NCI-H1092 treated with DMSO at 0.1 percent for 48 hours (cell line): ENCODE measurements at regions not wholly inside any gene's neighbourhood (a gene's known extent, or its start where the extent isn't known, plus 50 kb on each side); places are given as distances from the start of the nearest gene placed in this dataset.
A peak's percentile ranks its signal among the peaks of the same experiment; 100 is the strongest.
"Not testable (repeated sequence)": the region's sequence is repeated elsewhere in the genome, so short reads cannot be mapped to it uniquely, and the experiment has no call there.

Experiments used
- DNase-seq: peaks from one replicate; lab custom pipeline; 2025; lab: John Stamatoyannopoulos, UW

DNA sequence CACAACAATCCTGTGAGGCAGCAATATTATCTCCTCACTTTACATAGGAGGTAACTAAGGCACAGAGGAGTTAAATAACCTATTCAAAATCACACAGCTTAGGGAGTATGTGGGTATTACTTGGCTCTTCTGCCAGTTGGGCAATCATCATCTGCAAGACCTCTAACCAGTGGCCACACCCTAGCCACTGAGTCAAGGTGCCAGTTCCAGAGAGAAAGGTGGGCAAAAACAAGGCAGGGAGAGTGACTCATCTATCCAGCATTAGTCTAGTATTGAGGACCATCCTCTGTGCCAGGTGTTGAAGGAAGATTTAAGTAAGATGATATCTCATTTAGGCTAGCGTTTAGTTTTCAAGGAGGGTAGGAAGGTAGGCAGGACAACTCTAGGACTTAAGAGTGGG, 113.9 kb upstream of the EOLA2 start:
- no peak for DNase-seq

DNA sequence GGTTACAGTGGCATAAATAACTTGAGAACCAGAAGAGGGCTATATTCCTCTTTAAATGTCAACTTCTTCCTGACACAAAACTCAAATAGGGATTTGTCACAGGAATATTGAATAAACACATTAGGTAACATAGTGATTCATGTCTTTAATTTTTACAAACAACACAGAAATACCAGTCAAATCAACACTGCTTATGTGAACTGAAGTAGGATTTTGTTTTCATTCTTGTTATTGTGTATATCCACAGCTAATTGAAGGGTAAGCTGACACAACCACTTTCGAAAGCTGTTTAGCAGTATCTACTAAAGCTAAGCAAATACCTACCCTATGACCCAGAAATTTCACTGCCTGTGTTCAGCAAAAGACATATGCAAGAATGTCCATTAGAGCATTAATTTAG, 120.4 kb upstream of the EOLA2 start:
- DNase-seq, result no peak

DNA sequence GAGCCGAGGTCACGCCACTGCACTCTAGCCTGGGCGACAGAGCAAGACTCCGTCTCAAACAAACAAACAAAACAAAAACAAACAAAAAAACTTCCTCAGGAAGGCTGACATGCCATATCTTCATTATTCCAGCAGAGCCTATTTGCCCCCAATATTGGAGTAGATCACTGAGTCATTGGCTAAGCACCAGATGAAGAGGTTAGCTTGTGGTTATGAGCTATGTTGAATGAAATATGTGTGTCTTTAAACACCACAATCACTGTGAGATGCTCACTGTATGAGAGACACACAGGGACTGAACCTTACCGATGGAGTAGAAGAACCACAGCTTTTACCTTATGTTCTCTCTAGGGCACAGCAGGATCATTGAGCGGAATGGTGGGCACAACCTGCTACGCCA, 122.1 kb upstream of the EOLA2 start:
- DNase-seq, result no peak

DNA sequence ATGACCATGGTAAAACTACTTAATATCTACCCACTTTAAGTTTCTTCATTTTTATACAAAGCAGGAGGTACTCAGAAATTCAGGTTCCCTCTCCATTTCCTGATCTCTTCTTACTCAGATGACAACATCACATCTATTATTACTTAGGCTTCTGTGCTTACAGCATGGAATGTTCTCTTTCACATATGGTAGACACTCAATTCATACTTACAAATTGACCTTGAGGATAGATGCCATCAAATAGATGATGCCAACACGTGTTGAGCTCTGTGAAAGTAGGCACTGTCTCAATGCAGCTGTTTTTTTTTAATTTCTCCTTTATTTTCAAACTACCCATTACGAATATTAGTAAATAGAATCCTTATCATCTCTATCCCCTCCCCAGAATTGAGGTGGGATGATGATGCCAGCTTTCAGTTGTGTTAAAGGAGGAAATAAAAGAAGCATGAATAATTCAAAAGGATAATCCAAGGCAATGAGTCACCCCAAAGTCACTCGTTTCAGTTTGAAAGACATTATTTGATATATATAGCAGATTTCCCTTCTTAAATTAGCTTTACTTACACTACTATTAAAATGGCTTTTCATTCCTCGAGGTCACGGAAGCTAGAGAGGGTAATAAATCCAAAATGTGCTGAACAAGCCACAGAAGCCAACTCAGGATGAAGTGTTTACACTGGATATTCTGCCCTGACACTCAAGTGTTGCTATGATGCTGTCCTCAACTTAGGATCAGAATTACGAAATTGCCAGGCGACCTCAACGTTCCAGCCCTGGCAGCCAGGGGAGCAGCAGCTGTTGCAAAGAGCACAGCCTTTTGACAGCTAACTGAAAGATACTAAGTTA, 124.2 kb upstream of the EOLA2 start:
- DNase-seq, result peak; percentile 63

DNA sequence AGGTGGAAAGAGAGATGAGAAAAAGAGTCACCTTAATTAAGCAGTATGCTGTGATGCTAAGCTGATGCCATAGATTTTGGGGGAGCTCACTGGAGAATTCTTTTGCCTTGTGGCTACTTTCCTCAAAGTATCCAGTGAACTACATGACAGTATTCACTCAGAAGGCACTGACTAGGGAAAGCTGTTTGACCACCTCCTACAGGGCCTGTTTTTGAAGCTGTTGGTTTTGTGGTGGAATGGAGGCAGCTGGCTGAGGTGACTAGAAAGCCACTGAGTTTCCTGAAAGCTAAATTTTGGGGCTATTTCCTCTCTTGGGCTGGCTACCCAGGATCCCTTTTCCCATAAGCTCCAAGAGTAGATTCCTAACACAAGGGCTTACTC, 124.8 kb upstream of the EOLA2 start:
- no peak for DNase-seq

DNA sequence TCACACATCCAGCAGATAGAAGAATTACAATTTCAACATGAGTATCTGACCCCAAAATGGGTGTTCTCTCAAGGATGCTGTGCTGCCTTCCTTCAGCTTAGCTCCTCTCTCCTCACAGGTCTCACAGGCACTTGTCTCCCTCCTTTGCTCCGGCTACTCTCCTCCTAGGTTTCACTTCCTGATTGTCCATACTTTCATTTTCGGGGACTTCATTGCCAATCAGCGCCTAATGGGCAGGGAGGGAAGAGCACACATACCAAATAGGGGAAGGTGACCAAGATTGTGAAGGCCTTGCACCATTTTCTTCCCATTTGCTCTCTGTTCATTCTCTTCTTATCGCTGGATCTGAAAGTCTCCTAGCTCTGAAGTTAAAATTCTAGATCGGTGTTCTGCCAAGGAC, 125.4 kb upstream of the EOLA2 start:
- no peak for DNase-seq

DNA sequence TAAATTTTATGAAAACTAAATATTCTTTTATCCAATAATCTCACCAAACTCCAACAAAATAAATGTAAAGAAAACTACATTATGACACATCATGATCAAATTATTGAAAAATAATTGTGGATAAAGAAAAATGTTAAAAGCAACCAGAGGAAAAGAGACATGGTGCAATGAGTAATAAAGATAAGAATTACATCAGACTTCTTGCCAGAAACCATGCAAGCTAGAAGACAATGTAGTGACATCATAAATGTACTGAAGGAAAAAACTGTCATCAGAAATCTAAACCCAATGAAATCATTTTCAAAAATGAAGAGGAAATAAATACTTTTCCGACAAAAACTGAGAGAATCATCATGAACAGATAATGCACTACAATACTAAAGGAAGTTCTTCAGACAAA, 135.9 kb upstream of the EOLA2 start:
- no peak for DNase-seq

DNA sequence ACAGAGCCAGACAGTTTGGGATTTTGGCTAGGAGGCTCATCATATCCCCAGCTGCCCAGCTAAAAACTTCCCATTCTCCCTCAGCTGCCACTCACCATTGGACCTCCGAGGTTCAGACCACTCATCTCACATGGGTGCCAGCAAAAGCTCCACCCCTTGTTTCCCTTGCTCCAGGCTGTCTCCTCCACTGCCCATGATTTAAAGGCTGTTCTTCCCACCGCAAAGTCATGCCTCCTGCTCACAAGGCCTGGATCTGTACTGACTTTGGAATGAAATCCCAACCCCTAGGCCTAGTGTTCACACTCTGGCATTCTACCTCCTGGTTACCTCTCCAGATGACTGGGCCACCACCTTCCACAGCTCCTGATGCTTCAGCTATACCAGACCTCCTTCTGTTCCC, 142.2 kb upstream of the EOLA2 start:
- DNase-seq, result no peak

DNA sequence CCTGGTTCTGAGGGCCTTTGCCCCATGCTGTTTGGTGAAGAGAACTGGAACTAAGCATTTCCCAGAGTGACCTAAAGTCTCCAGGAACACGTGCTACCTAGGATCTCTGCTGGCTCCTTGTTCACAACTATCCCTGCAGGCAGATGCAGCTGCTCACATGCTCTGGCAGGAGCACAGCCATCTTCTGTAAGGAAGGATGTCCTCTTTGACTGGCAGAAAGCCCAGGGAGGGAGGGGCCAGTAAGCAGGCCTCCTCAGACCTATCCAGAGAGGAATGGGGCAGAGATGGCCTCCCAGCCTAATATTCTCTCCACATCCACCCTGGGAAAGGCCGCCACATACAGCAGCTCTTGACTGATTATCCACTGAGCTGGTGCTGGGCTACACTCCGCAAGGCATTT, 142.8 kb upstream of the EOLA2 start:
- DNase-seq, result no peak

DNA sequence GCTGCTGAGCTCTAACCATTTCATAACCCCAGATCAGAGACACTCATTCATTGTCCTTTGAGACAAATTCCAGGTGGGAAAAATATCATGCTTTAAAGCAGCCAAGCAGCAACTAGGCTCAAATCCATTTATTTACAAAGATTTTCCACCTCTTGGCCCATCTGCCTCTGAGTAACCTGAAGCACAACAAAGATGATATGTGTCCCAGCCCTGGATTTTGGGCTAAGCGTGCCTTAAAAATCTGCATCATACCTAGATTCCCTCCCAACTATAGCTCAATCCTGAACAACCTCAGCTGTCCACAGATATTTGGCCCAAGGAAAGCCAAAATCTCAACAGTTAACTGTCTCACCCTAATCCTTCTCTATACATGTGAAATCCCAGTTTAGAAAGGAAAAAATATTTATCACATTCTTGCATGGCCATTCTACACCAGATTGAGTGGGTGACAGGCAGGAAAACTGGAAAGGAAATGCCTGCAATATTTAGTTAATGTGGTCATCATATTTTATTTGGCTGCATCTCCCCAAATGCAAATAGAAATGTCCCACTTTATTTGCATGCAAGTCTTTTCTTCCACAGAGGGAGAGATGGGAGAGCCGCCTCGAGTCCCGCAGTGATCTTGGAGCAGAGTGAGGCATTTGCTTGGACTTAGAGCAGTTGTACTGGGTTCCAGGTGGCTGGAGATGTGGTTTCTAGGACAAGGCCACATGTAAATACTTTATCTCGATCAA, 146.4 kb upstream of the EOLA2 start:
- no peak for DNase-seq

DNA sequence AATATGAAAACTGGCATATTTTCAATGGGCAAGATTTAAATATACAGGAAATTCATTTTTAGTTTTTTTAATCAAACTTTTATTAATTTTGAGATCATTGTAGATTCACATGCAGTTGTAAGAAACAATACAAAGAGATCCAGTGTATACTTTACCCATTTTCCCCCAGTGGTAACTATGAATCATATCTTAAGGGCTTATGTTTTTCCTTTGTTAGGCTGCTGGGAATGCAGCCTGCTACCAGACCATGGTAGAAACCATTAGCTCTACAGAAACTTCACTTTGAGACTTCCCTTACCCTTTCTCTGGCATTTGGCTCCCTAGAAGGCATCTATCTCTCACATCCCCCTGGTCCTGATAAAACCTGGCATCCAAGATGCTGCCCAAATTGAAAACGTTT, 147.6 kb upstream of the EOLA2 start:
- DNase-seq, result no peak

DNA sequence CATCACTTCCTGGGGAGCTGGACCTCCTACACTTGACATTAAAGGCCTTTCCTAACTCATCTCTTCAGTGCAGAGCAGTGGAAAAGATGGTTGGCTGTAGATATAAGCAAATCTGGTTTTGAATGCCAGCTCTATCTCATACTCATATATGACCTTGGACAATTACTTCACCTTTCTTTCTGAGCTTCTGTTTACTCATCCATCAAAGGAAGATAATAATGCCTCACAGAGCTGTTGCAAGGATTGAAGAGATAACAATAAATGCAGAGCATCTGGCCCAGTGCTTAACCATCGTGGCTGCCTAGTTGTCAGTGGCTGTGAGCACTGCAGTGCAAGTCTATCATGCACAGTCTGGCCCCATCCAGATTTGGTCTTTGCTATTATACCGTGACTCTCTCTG, 148.1 kb upstream of the EOLA2 start:
- no peak for DNase-seq

DNA sequence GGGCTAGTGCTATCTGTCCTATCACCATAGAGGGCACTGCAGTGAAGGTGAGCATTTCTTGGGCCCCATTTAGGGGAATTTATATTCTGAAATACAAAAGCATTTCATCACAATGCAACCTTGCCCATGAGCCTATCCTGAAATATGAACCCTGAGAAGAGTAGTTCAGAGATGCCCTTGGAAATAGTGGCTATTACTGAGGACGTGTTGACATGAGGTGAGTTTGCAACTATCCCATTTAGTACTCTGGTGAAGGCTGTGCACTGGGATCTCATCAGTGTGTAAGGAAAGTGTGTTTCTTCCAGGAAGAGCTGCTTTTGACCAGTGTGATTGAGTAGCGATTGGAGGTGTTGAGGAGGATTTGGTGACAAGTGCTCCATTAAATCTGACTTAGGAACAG, 149.3 kb upstream of the EOLA2 start:
- DNase-seq, result no peak

DNA sequence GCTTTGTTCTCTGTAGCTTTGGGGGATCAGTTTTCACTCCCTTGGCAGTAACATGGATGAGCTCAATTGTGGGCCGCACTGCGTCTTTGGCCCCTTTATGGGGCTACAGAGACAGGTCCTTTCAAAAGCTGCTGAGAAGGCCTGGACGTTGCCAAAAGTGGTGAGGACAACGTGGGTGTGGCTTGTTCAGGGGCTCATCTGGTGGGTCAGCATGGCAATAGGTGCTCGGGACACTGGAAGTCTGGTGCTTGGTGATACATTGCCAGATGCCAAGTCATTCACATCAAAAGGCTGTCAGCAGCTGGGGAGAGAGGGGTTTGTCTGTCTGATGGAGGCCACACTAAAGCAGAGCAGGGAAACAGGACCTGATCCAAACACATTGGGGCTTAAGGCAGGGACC, 149.8 kb upstream of the EOLA2 start:
- peak; percentile 32 for DNase-seq

DNA sequence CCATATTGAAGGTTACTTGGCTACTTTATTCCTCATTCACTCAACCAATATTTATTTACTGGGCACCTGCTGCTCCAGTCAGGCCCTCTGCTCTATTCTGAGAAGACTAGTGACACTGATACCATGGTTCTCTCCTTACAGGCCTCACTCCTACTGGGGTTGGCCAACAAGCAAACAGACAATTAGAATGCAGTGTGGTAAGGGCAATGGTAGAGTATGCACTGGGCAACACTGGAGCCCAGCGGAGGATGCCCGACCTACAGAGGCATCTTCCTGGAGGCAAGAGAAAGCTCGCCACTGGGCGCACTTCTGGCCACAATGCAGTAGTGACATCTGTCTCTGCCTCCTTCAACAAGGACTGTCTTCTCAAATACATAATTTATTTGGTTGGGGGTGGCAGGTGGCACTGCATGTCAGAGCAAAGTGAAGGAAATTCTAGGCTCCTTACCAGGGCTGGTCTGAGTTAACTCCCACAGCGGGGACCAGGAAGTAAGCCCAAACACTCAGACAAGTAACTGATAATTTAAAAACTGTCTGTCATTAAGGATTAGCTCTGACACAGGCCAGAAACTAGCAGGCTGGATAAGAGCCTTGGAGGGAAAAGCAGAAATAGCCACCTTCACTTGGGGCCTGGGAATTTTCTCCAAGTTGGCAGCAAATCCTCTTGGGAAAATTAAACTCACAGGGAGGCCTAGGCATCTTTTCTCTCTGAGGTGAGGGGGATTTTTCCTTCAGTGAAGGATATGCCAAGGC, 150.7 kb upstream of the EOLA2 start:
- DNase-seq, result peak; percentile 18

DNA sequence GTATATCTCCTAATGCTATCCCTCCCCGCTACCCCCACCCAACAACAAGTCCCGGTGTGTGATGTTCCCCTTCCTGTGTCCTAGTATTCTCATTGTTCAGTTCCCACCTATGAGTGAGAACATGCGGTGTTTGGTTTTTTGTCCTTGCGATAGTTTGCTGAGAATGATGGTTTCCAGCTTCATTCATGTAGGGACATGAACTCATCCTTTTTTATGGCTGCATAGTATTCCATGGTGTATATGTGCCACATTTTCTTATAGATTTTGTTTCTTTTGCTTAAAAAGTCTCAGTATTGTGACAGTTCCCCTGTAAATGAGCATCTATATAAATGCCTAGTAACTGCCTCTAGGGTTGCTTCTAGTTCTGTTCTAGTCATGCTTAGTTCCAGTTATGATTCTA, 153.0 kb upstream of the EOLA2 start:
- DNase-seq, result not testable (repeated sequence)

DNA sequence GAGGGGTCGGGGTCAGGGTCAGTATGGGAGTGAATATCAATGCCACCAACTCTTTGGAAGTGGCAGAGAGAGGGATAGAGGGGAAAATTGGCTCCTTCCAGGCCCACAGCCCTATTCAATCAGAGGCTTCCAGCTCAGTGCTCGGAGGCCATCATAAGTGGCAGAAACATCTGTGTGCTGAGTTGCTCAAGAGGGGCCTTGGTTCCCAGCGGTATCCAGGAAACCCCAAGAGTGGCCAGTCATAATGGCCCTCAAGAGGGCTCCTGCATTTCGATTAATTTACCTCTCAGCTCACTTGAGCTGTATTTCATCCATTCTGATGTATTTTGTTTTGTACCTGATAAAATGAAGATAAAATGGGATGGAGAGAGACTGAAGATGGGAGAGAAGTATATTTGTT, 154.3 kb upstream of the EOLA2 start:
- DNase-seq, result peak; percentile 65

DNA sequence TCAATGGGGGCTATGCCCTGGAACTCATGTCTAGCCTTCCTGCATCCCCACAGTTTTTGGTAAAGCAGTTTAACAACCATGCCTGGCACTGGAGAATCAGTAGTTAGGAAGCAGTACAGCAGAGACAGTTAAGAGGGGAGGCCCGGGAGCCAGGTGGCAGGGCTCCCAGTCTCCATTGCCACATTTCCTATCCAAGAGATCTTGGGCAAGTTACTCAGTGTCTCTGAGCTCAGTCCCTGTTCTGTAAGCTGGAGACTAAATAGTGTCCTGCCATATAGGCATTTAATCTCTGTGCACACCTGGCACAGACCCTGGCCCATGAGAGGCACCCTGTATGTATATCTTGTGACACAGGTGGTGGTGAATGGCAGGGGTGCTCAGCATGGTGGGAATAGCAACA, 156.1 kb upstream of the EOLA2 start:
- no peak for DNase-seq

DNA sequence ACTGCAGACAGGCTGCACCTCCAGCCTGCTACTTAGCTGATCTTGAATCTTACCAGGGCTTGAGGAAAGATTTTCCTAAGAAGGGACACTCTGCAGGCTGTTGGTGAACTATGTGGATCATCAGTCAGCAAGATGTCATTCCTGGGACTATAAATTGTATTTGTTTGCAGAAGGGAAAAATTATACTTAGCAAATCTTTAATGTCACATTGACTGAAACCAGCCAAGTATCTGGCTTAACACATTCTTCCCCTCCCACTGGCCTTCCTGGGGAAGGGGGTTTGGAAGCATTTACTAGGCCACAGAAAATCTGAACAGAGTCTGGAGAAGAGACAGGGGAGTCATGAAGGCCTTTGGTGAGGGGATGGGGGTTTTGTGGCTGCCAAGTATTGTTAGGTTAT, 156.7 kb upstream of the EOLA2 start:
- DNase-seq, result no peak

DNA sequence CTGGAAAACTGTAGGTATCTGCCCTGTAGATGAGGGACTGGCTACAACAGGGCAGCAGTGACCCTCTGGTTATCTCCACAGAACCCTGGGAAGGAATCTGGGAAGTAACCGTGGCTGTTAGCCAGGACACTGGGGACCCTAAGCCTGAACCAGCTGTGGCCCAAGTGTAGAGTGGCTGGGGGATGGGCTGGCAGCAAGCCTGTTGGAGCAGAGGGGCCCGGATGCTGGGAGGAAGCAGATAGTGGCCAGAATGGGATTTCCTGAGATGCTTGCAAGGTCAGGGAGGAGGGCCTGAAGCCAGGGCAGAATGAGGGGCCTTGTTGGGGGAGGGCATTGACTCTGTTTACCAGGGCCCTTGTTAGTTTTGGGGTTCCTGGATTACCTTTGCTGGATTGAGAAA, 161.0 kb upstream of the EOLA2 start:
- no peak for DNase-seq

DNA sequence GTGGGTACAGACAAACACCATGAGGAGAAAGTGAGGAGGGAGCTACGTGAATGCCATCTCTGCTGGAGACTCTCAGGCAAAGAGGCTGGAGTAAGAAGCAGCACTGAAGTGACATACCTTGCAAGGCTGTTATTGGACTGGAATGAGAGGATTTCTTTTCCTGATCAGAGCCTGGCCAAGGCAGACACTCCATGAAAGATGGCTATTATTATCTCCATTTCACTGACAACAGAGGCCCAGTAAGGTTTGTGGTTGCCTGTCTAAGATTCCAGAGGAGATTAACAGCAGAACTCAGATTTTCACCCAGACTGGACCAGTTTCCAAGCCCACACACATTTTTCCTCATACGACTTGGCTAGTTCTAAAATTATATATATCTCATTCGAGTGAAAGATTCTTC, 162.0 kb upstream of the EOLA2 start:
- no peak for DNase-seq

DNA sequence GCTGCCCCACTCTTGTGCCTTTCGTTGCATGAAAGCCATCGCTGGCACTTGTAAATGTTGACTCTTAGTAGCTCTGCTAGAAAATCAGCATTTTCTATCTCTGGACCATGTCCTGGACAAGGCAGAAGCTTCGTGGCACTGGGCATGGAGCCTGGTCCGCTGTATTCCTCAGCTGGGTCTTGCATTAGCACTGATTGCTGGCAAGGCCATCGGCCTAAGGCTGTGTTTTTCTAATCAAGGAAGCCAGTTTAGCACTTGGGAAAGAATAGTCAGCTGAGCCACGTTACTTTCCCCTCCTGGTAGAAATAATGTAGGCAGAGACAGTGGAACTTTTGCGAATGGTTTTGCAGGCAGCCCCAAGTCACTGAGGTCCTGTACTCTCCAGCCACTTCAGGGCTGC, 180.2 kb upstream of the EOLA2 start:
- DNase-seq, result no peak

DNA sequence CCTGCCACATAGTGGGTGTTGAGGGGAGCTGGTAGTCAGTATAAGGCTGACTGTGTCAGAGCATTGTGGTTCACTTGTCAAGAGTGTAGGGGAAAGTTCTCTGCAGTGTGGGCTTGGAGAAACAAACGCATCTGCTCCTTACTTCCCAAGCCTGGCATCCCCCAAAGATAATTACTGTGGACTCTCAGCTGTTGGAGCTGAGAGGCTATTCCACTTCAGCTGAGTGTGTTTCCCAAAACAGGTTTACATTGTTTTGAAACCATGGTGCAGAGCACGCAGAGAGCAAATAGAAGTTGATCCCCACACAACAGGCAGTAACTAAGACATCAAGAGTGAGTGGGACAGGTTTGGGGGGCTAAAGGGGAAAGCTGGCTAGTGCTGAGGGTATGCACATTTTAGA, 181.0 kb upstream of the EOLA2 start:
- DNase-seq, result no peak
